Lung microvascular endothelial cell (primary cell): ENCODE measurements at regions not wholly inside any gene's neighbourhood (a gene's known extent, or its start where the extent isn't known, plus 50 kb on each side); places are given as distances from the start of the nearest gene placed in this dataset.

Experiments used
- DNase-seq, 2 donors: peaks; one replicate each; pipeline versions ENCODE4 v3.0.0 to v3.0.0-alpha.2; 2010; ENCODE audit warnings: low read depth in 2 of 2

GRCh38 chr3:34238407-34238806 lies 440.0 kb downstream of the PDCD6IP start:
- no peak for DNase-seq

DNA sequence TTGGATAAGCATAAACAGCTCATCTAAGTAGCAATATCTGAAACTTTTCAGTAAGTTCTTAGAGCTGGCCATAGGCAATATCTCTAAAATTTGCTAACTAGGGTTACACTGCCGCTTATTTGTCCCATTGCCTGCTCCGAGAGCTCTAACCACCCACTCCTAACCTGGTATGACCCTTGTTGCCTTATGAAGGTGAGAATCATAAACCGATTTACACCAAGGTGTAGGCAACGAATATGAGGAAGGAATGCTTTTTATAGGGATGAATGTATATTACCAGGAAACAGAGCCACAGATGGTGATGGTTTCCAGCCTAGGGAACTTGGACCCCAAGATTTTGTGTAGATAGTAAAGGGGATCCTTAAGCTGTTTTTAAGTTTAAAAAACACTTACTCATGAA lies 440.9 kb downstream of the PDCD6IP start:
- no peak for DNase-seq

DNA sequence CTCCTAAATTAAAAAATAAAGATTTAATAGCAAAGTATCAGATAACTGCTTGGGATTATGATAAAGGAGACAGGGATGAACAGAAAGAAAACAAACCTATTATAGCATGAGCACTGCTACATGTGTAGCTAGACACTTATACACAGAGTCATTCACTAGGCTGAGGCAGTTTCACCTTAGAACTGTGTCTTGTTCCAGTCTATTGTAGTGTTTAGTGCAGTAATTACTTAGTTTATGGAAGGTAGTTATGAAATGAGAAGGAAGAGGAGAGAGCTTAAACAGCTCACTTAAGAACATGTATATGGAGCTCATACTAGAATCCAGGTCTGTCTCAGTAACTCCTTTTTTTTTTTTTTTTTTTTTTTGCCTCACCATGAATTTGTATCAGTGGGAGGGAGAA lies 441.4 kb downstream of the PDCD6IP start:
- no peak for DNase-seq

DNA sequence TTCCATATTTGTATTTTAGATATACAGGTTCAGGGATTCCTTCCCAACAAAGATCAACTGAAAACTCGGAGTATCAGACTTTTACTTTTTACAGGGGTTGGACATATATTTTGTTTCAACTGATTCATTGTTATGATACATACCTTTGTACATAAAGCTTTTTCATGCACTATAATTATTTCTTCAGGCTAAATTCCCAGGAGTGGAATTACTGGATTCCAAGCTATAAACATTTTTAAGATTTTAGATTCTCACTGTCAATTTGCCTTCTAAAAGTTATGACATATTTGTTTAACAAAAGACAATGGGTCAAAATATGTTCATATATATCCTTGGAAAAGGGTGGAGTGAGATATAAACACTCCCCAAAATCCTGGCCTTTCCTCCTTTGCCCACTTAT lies 449.0 kb downstream of the PDCD6IP start:
- no peak for DNase-seq

DNA sequence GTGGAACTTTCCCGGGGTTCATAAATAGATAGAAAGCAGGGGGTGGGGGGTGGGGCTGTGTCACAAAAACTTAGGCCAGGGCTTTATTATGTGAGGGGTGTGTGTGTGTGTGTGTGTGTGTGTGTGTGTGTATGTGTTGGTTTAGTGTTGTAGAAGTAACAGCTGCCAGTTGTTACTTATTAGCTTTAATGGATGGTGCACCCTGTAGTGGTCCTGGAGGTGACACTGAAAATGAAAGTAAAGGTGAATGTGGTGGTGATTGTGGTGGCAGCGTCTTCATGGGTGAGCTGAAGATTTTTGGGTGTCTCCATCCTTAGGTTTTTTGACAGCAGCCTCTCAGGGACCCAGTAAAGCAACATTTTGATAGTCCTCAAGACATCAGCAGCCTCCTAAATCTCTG lies 449.9 kb downstream of the PDCD6IP start:
- no peak for DNase-seq

GRCh38 chr3:34254285-34254684 lies 455.9 kb downstream of the PDCD6IP start:
- DNase-seq = no peak

DNA sequence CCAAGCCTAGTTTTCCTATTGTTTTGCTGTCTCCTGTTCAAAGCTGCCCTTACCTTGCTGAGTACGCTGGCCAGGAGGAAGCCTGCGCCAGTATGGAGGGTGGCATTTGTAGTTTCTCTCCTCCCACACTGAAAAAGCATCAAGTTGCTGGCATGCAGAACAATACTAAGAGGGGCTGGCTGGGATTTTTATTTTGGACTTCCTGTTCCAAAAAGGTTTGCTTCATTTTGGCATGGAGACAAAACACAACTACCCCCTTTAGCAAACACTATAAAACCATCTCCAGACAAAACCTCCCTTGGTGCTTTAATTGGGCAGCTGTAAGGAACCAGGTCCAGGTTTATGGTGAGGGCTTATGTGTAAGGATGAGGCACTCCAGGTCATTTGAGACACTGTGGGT lies 457.6 kb downstream of the PDCD6IP start:
- no peak for DNase-seq

DNA sequence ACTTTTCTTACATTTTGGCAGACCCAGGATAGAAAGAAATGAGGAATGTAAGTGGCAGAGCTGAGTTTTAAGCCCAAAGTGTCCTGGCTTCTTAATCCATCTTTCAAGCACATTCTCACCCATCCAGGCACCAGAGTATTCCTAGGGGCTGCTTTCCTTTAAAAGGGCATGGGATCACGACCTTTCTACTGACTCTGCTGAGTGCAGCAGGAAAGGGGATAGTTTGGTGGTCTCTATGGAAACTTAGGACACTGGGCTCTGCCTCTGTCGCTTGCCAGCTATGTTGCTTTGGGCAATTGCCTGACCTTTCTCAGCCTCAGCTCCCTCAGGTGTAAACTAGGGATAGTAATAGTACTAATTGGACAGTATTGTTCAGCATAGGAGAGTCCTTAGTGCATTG lies 458.4 kb downstream of the PDCD6IP start:
- no peak for DNase-seq

DNA sequence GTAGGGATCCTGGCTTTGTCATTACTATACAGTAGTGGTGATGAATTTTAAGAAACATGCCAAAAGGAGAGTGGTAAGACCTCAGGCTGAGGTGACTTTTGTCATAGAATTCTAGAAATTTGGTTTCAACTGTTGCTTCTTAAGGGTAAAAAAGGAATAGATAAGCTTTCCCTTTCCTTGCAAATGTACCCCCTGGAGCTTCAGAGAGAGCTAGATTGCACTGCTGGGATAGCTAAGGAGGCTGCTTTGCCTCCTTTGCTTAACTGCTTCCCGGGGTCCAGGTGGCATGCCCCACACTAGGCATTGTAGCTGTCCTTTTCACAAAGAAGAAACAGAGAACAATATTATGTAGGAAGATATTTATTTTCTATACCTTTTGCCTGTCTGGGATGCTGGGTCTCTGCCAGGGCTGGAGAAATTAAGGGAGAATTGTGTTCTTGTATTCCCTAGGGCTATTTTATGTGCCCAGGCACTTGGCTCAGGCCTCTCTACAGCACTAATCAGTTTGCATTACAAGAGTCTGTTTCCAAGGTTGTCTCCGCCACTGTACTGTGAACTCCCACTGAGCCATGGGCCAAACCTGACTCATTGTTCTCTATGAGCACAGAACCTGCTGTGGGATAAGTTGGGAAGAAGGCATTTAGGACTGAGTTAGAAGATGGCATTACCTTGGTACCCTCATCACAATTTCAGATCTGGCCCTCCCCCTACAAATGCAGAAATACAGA lies 460.0 kb downstream of the PDCD6IP start:
- no peak for DNase-seq

DNA sequence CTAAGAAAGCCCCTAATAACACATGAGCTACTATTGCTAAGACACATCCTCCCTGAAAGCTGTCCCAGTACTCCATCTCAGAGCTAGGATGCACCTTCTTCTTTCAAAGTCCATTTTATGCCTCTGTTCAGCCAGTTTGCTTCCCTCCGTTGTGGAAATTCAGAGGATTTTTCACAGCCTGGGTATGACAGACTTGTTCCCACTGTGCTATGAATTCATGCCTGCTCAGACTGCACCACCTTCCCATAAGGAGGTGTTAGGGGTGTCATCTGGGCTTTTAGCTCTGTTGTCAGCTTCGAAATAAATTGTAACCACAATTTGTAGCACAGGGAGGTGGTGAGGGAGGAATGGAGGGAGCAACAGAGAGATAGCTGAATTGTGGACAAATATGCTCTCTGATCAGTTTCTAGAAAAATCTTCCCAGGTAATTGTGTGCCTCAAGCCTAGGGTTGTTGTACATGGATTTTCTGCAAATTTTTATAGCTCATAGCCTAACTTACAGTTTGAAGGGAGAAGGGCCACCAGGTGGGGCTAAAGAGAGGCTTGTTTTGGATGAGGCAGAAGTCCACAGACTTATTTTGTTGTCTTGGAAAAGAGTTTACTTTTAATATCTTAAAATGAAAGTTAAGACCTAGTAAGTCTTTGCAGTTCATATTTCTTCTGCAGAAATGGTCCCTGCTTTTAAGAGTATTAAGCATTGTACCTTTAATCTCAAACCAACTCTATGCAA lies 462.0 kb downstream of the PDCD6IP start:
- peak; percentile 56 to 63 for DNase-seq

GRCh38 chr3:34261001-34261385 lies 462.6 kb downstream of the PDCD6IP start:
- DNase-seq = no peak

DNA sequence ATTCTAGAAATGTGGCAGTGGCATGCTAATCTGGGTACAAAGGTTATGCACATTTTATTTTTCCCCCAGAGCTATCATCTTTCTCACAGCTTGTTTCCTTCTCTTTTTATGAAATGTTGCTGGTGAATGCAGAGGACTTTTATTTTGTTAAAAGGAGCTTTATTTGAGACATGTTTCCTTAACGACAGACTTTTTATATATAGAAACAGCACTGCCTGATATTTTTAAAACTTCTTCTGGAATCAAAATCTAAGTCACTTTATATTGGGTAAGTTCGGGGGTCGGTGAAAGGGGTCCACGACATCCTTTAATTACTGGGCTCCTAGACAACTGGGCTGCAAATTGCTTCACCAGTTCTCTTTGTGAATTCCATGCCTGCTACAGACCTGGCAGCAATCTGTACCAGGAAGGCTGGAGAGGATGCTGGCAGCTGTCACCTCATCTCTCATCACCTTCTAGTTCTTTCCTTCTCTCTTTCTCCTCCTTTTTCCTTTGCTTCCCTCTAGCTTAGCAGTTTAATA lies 464.7 kb downstream of the PDCD6IP start:
- DNase-seq = peak in 1 of 2 donors; percentile 2

DNA sequence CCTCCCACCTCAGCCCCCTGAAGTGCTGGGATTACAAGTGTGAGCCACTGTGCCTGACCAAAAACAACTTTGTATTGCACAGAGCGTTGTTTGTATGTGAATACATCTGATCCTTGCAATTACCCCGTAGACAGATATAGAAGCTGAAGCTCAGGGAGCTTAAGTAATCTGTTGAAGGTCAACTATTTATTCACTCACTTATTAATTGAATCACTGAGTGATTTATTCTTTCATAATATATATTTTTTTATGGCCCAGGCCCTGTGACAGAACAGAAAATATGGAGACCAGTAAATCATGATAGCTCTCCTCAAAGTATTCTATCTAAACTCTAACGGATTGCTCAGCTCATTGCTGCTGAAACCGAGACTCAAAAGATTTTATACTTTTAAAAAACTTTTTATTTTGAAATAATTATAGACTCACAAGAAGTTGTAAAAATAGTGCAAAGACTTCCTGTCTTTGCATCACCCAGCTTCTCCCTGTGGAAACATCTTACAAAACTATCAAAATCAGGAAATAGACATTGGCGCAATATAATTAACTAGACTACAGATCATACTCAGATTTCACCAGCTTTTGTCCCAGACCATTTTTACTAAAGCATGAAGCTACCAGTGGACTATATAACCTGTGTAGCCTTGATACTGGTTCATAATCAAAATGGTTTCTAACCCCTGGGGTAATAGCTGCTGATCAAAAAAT lies 466.1 kb downstream of the PDCD6IP start:
- no peak for DNase-seq

GRCh38 chr3:34267088-34267487 lies 468.7 kb downstream of the PDCD6IP start:
- DNase-seq = no peak

DNA sequence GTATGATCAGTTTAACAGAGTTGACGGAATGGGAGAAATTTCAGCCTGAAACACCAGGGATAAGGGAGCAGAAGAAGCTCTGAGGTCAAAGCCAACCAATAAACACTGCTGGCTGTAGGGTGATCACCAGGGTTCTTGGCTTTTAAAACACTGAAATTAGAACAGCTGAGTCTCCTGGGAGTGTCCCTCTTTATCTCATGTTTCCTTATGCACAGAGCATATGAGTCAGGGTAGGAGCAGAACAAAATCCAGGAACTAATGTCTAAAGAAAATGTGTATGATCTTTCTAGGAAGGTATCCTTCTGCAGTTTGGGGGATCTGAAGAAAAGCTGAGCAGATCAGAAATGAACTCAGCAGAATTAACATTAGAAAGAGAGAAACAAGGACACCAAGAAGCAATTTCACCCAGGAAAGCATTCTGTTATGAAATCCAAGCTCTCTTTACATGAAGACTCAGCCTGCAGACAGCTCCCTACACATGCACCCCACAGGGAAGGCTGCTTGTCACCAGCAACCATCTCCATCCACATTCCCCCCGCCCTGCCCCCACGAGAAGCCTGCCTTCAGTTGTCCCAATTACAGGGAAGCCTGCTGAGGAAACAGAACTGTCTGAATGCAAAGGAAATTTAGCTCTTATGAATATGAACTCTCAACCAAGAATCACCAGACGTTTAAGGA lies 469.7 kb downstream of the PDCD6IP start:
- no peak for DNase-seq

DNA sequence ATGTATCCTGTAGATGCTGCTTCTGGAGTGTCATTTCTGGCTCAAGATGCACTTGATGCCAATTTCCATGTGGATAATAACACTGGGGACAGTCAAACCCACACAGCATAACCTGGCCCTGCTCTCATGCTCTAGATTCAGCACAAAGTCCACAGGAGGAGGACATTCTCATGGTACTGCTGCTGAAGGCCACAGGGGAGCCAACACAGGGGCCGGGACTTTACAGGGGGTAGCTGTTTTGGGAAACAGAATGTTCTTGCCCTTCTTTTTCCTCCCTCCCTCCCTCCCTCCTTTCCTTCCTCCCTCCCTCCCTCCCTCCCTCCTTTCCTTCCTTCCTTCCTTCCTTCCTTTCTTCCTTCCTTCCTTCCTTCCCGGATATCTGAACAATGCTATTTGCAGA lies 477.4 kb downstream of the PDCD6IP start:
- no peak for DNase-seq

DNA sequence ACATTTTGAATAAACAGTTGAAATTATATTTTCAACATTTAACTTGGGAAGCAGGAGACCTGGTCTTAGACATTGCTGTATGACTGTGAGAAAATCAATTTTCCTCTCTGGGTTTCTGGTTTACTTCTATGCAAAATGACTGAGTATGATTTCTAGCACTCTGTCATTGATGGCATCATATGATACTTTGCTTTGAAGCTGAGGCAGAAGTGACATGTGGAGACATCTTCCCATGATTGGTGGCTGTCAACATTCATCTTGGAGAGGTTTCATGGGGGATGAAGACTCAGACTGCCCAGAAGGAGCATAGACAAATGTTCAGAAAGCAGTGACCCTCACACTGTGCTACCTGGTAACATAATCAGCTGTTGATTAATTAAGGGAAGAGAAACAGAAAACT lies 477.9 kb downstream of the PDCD6IP start:
- no peak for DNase-seq

DNA sequence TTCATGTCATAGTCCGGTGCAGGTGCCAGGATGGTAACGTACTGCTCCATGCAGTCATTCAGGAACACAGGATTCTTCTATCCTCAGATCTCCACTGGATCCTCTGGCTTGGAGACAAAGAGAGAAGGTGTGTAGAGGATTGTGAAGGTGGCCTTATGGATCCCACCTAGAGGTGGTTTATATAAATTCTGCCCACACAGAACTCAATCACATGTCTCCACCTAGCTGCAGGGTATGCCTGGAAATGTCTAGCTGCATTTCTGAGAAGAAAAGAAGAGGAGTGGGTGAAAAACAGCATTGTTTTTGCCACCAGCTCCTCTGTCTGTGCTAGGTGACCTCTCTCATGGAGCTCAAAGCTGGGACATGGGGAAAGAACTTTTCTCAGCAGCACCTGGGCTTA lies 478.7 kb downstream of the PDCD6IP start:
- no peak for DNase-seq

GRCh38 chr3:34279901-34280300 lies 481.5 kb downstream of the PDCD6IP start:
- DNase-seq = no peak

- DNase-seq = no peak
These were observed 485.3 kb downstream of the PDCD6IP start for GRCh38 chr3:34283751-34284150.

- DNase-seq = no peak
These were observed 486.8 kb downstream of the PDCD6IP start for GRCh38 chr3:34284959-34285826.
